Neural cell (in vitro differentiated cells): ENCODE measurements at regions not wholly inside any gene's neighbourhood (a gene's known extent, or its start where the extent isn't known, plus 50 kb on each side); places are given as distances from the start of the nearest gene placed in this dataset.

Source experiments
- H2AFZ ChIP-seq: fragments of 200-600, 300-800 bp; sonication (generic), shearing (Covaris generic); 2 replicates; pipeline ENCODE4 v1.6.0; 2014; ENCODE audit warnings: low read depth, mild to moderate bottlenecking, antibody characterized with exemption, low read length, moderate library complexity
- H3F3A ChIP-seq: fragments of 200-600 bp; shearing (Covaris generic); 2 replicates; pipeline ENCODE4 v1.6.1; 2016; ENCODE audit warnings: mild to moderate bottlenecking, moderate library complexity, mixed read lengths, antibody characterized with exemption, low read length; ENCODE audit not compliant: insufficient read depth, poor library complexity, severe bottlenecking
- H3K27ac ChIP-seq: fragments of 200-600, 300-800 bp; sonication (generic), shearing (Covaris generic); 2 replicates; pipeline ENCODE4 v1.5.1; 2014; ENCODE audit warnings: mild to moderate bottlenecking, low read length, moderate library complexity
- H3K27me3 ChIP-seq: fragments of 300-800, 200-600 bp; sonication (generic), shearing (Covaris generic); 2 replicates; pipeline ENCODE4 v1.6.0; 2014; ENCODE audit warnings: mild to moderate bottlenecking, low read depth, low read length, moderate library complexity; ENCODE audit not compliant: insufficient read depth
- H3K36me3 ChIP-seq: fragments of 300-800, 200-600 bp; sonication (generic), shearing (Covaris generic); 2 replicates; pipeline ENCODE4 v1.5.1; 2014; ENCODE audit warnings: mild to moderate bottlenecking, antibody characterized with exemption, low read length, moderate library complexity; ENCODE audit not compliant: insufficient read depth
- H3K4me2 ChIP-seq: fragments of 300-800, 200-600 bp; sonication (generic), shearing (Covaris generic); 2 replicates; pipeline ENCODE4 v1.6.0; 2014; ENCODE audit warnings: mild to moderate bottlenecking, low read length
- H3K4me3 ChIP-seq: fragments of 300-800, 200-600 bp; sonication (generic), shearing (Covaris generic); 2 replicates; pipeline ENCODE4 v1.5.1; 2014; ENCODE audit warnings: mild to moderate bottlenecking, low read length, moderate library complexity
- H3K79me2 ChIP-seq: fragments of 200-600 bp; shearing (Covaris generic); replicated peaks from 2 replicates; pipeline ENCODE4 v1.6.0; 2014; ENCODE audit warnings: mild to moderate bottlenecking, low read length, moderate library complexity; ENCODE audit not compliant: insufficient read depth
- H3K9ac ChIP-seq: fragments of 300-800, 200-600 bp; sonication (generic), shearing (Covaris generic); 2 replicates; pipeline ENCODE4 v1.6.1; 2016; ENCODE audit warnings: mild to moderate bottlenecking, low read length, mixed read lengths
- H3K9me2 ChIP-seq: fragments of 200-600 bp; shearing (Covaris generic); 2 replicates; pipeline ENCODE4 v1.6.1; 2016; ENCODE audit warnings: mild to moderate bottlenecking, low read length, mixed read lengths; ENCODE audit not compliant: insufficient read depth
- H3K9me3 ChIP-seq: fragments of 200-600, 300-800 bp; sonication (generic), shearing (Covaris generic); 2 replicates; pipeline ENCODE4 v1.6.1; 2016; ENCODE audit warnings: mild to moderate bottlenecking, mixed run types, low read length, moderate library complexity, mixed read lengths
- H4K20me1 ChIP-seq: fragments of 200-600 bp; shearing (Covaris generic); 2 replicates; pipeline ENCODE4 v1.6.1; 2016; ENCODE audit warnings: mild to moderate bottlenecking, mixed run types; ENCODE audit not compliant: insufficient read depth
- CTCF ChIP-seq: fragments of 450-650 bp; IDR thresholded peaks from 2 replicates; pipeline ENCODE4 v1.5.1; 2014; ENCODE audit warnings: antibody characterized with exemption, mild to moderate bottlenecking, moderate library complexity; ENCODE audit not compliant: poor library complexity, severe bottlenecking
- EP300 ChIP-seq: fragments of 450-650 bp; conservative IDR thresholded peaks from 2 replicates; pipeline ENCODE4 v1.6.1; 2014; ENCODE audit warnings: antibody characterized with exemption, mild to moderate bottlenecking, moderate library complexity; ENCODE audit not compliant: poor library complexity, severe bottlenecking
- EZH2 ChIP-seq: fragments of 200-600, 300-800 bp; shearing (Covaris generic), sonication (generic); IDR thresholded peaks from 2 replicates; pipeline ENCODE4 v1.6.1; 2014; ENCODE audit warnings: antibody characterized with exemption, low read length, borderline replicate concordance, mild to moderate bottlenecking; ENCODE audit not compliant: insufficient read depth, poor library complexity, severe bottlenecking
- MXI1 ChIP-seq: fragments of 450-650 bp; conservative IDR thresholded peaks from 2 replicates; pipeline ENCODE4 v1.6.1; 2014; ENCODE audit warnings: antibody characterized with exemption, mild to moderate bottlenecking; ENCODE audit not compliant: poor library complexity, severe bottlenecking
- POLR2AphosphoS5 ChIP-seq: IDR thresholded peaks from 2 replicates; pipeline ENCODE4 v1.6.1; 2012
- RAD21 ChIP-seq: fragments of 450-650 bp; conservative IDR thresholded peaks from 2 replicates; pipeline ENCODE4 v1.6.1; 2014; ENCODE audit warnings: antibody characterized with exemption, mild to moderate bottlenecking, moderate library complexity
- REST ChIP-seq: IDR thresholded peaks from 2 replicates; pipeline ENCODE4 v1.6.1; 2012; ENCODE audit warnings: borderline replicate concordance
- SMC3 ChIP-seq: fragments of 450-650 bp; conservative IDR thresholded peaks from 2 replicates; pipeline ENCODE4 v1.6.1; 2014; ENCODE audit warnings: antibody characterized with exemption, mild to moderate bottlenecking, moderate library complexity; ENCODE audit not compliant: poor library complexity
- TAF1 ChIP-seq: IDR thresholded peaks from 2 replicates; pipeline ENCODE4 v1.6.1; 2012; ENCODE audit warnings: low read depth

- no peaks in the 10 kb centered on the region for H3K36me3 ChIP-seq
- no peaks in the 10 kb centered on the region for H3K79me2 ChIP-seq
- no peaks in the 10 kb centered on the region for H3K9me3 ChIP-seq
- H4K20me1 ChIP-seq = no peaks in the 10 kb centered on the region
- no peak overlapping the region for H3K27ac ChIP-seq
- H2AFZ ChIP-seq = no peak overlapping the region
- TF ChIP-seq POLR2AphosphoS5 (no peak), MXI1 (no peak), RAD21 (no peak), REST (no peak), SMC3 (no peak), CTCF (no peak), EZH2 (no peak), EP300 (no peak), TAF1 (no peak)
- no peak overlapping the region for H3K4me3 ChIP-seq
- H3K9me2 ChIP-seq = no peaks in the 10 kb centered on the region
- H3K9ac ChIP-seq = no peak overlapping the region
- H3K27me3 ChIP-seq = no peaks in the 10 kb centered on the region
- H3F3A ChIP-seq = no peaks in the 10 kb centered on the region
- H3K4me2 ChIP-seq = no peak overlapping the region
These were observed 211.9 kb upstream of the HNRNPA3 start for GRCh38 chr2:177000715-177001072.

- H3K9me2 ChIP-seq = no peaks in the 10 kb centered on the region
- no peak for TF ChIP-seq EZH2
- TF ChIP-seq TAF1 = no peak
- no peak for TF ChIP-seq POLR2AphosphoS5
- TF ChIP-seq MXI1 = no peak
- no peak for TF ChIP-seq CTCF
- no peak for TF ChIP-seq EP300
- no peak for TF ChIP-seq REST
- no peak for TF ChIP-seq SMC3
- no peak for TF ChIP-seq RAD21
- no peak overlapping the region for H3K9ac ChIP-seq
- no peaks in the 10 kb centered on the region for H3F3A ChIP-seq
- H2AFZ ChIP-seq = no peak overlapping the region
- no peak overlapping the region for H3K4me3 ChIP-seq
- H3K27ac ChIP-seq = no peak overlapping the region
- no peaks in the 10 kb centered on the region for H3K9me3 ChIP-seq
- H4K20me1 ChIP-seq = no peaks in the 10 kb centered on the region
- no peaks in the 10 kb centered on the region for H3K27me3 ChIP-seq
- no peaks in the 10 kb centered on the region for H3K79me2 ChIP-seq
- H3K36me3 ChIP-seq = no peaks in the 10 kb centered on the region
- H3K4me2 ChIP-seq = no peak overlapping the region
These were observed 211.3 kb upstream of the HNRNPA3 start for GRCh38 chr2:177001334-177001733.
